A549 (cell line): ENCODE measurements at regions not wholly inside any gene's neighbourhood (a gene's known extent, or its start where the extent isn't known, plus 50 kb on each side); places are given as distances from the start of the nearest gene placed in this dataset.

Experiments used
- ATAC-seq, 2 experiments: fragments of 200-7000 bp in 1 of 2; fragments of >200 bp in 1 of 2; cut with Nextera tagmentation in 1 of 2; cut with Tn5 transposase in 1 of 2; 3 replicates each; pipeline versions ENCODE4 v1.8.0 to v1.9.1; 2018 to 2020; ENCODE audit warnings: mild to moderate bottlenecking in 1 of 2, moderate library complexity in 1 of 2
- CTCF ChIA-PET: fragments of 300-600 bp; sonication (Branson Sonifier 250); formaldehyde crosslinking; extraction: SDS; loops from one replicate; lab custom pipeline; 2021; ENCODE audit warnings: antibody characterized with exemption, inconsistent platforms; lab: Yijun Ruan, JAX
- POLR2A ChIA-PET: fragments of 350-600 bp; formaldehyde crosslinking; extraction: SDS; loops from one replicate; lab custom pipeline; 2021; ENCODE audit warnings: antibody characterized with exemption, inconsistent platforms; lab: Yijun Ruan, JAX
- DNase-seq, 2 experiments: peaks; one replicate each; pipeline versions ENCODE4 v3.0.0 to v3.0.0-alpha.2; 2011 to 2016; ENCODE audit warnings: low read depth in 1 of 2, low spot score in 1 of 2
- FAIRE-seq: peaks from 2 replicates; lab custom pipeline; 2011; peaks lifted over from hg19 to GRCh38; lab: Jason Lieb, UNC
- H3K27ac ChIP-seq, 2 experiments: fragments of >200 bp; sonication (Bioruptor Twin); formaldehyde crosslinking; 3 replicates each; pipeline ENCODE4 v1.5.1; 2016 to 2017
- H3K4me1 ChIP-seq: fragments of >200 bp; sonication (Bioruptor Twin); formaldehyde crosslinking; 3 replicates; pipeline ENCODE4 v1.6.1; 2016
- H3K4me2 ChIP-seq: fragments of >200 bp; sonication (Bioruptor Twin); formaldehyde crosslinking; 3 replicates; pipeline ENCODE4 v1.6.1; 2016
- H3K4me3 ChIP-seq: fragments of >200 bp; sonication (Bioruptor Twin); formaldehyde crosslinking; 3 replicates; pipeline ENCODE4 v1.5.1; 2016
- H3K9me3 ChIP-seq: fragments of >200 bp; sonication (Bioruptor Twin); formaldehyde crosslinking; 3 replicates; pipeline ENCODE4 v1.6.1; 2016
- ESRRA ChIP-seq: fragments of 150-350 bp; IDR thresholded peaks from 2 replicates; pipeline ENCODE4 v1.6.1; 2014; ENCODE audit warnings: mild to moderate bottlenecking, low read length, borderline replicate concordance
- FOSB ChIP-seq: fragments of 250-450 bp; sonication (Bioruptor Pico); IDR thresholded peaks from 2 replicates; pipeline ENCODE4 v1.5.0; 2020; ENCODE audit warnings: mild to moderate bottlenecking, moderate library complexity
- GATA3 ChIP-seq: IDR thresholded peaks from 2 replicates; pipeline ENCODE4 v1.6.1; 2012; ENCODE audit warnings: borderline replicate concordance
- HDAC2 ChIP-seq: fragments of 200-600 bp; sonication (generic); IDR thresholded peaks from 2 replicates; pipeline ENCODE4 v1.6.1; 2016
- HES2 ChIP-seq: fragments of >200 bp; sonication (Bioruptor Twin); formaldehyde crosslinking; IDR thresholded peaks from 2 replicates; pipeline ENCODE4 v1.6.1; 2016
- HMGXB4 ChIP-seq: fragments of 250-450 bp; sonication (Bioruptor Pico); IDR thresholded peaks from 2 replicates; pipeline ENCODE4 v1.5.0; 2021; ENCODE audit warnings: mild to moderate bottlenecking, moderate library complexity, borderline replicate concordance
- NPAS2 ChIP-seq: fragments of 250-450 bp; sonication (Bioruptor Pico); IDR thresholded peaks from 2 replicates; pipeline ENCODE4 v1.8.0; 2022; ENCODE audit warnings: mild to moderate bottlenecking, moderate library complexity, borderline replicate concordance
- PBX3 ChIP-seq: IDR thresholded peaks from 2 replicates; pipeline ENCODE4 v1.6.1; 2012
- PHF8 ChIP-seq: fragments of 200-600 bp; sonication (generic); IDR thresholded peaks from 2 replicates; pipeline ENCODE4 v1.6.1; 2016; ENCODE audit warnings: low read depth, mild to moderate bottlenecking, antibody characterized with exemption, moderate library complexity, borderline replicate concordance
- SMC3 ChIP-seq: fragments of >200 bp; sonication (Bioruptor Twin); formaldehyde crosslinking; IDR thresholded peaks from 3 replicates; pipeline ENCODE4 v1.6.1; 2018; ENCODE audit warnings: inconsistent platforms
- TFCP2L1 ChIP-seq: fragments of 250-450 bp; sonication (Bioruptor Pico); IDR thresholded peaks from 2 replicates; pipeline ENCODE4 v1.5.0; 2021; ENCODE audit warnings: mild to moderate bottlenecking
- TP53 ChIP-seq: fragments of 250-450 bp; sonication (Bioruptor Pico); IDR thresholded peaks from 2 replicates; pipeline ENCODE4 v1.5.0; 2021; ENCODE audit warnings: mild to moderate bottlenecking, moderate library complexity
- WGBS: methylation state at CpG from one replicate; pipeline ENCODE4 v1.1.6; 2017; ENCODE audit errors: missing lambda C conversion rate; 5-methylcytosine and 5-hydroxymethylcytosine counted together
- TF ChIP-seq, protein P1 (sequence below): fragments of 200-600 bp; sonication (generic); IDR thresholded peaks from 2 replicates; pipeline ENCODE4 v1.6.1; 2016; ENCODE audit warnings: antibody characterized with exemption, mild to moderate bottlenecking, moderate library complexity

DNA sequence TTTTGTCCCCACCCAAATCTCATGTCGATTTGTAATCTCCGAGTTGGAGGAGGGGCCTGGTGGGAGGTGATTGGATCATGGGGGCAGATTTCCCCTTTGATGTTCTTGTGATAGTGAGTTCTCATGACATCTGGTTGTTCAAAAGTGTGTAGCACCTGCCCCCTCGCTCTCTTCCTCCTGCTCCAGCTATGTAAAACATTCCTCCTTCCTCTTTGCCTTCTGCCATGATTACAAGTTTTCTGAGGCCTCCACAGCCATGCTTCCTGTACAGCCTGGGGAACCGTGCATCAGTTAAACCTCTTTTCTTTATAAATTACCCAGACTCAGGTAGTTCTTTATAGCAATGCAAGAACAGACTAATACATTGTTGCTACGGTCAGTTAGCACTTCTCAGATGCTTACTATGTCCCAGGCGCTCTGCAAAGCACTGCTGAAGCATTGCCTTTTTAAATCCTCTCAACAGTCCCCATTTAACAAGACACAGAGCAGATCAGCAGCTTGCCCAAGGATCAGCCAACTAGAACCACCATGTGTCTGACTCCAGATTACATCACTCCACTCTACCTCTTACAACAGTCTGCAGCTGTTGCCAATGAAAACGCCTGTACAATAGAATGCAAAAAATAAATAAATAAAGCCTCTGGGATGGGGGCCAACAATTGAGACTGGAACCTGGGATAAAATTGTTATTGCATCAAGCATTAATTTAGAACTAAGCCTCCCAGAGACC, 52.4 kb upstream of the USP1 start:
- no peak for DNase-seq
- no peak for ATAC-seq
- ChIA-PET CTCF (no interaction called here), POLR2A (no interaction called here)
- Histone ChIP-seq H3K4me1 (0 out of 3 replicates have a peak, but pooled peaks cover 3% of the 10 kb centered on the region), H3K9me3 (no peaks in the 10 kb centered on the region), H3K27ac (0 out of 6 replicates have a peak overlapping the region, but pooled peaks of 1 of the 2 experiments have one; percentile 6), H3K4me2 (no peak overlapping the region), H3K4me3 (no peak overlapping the region)
- TF ChIP-seq HES2 (0 out of 2 replicates have a peak, but pooled peaks have one; percentile 27), TP53 (CRISPR knock-in tag) (no peak)
- WGBS = 64% methylated on average over 7 of the region's 7 CpGs
- no peak for FAIRE-seq

DNA sequence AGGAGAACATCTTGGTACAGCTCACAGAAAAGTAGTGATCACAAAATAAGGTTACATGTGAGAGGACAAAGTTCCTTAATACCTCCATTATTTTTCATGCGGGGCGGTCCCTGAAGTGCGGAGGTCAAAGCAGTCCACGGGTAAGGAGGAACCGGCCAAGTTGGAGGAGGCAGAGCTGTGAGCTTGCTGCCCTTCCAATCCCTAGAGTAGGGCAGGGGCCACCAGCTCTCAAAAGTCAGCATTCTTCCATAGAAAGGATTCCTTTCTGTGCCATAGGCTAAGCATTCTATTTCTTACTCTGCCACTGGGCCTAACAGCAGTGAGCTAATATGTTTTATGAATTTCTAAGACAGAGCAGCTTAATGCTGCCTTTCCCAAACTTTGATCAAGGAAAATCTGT, 50.9 kb upstream of the USP1 start:
- H3K27ac ChIP-seq = no peak overlapping the region
- POLR2A ChIA-PET = no interaction called here
- H3K4me3 ChIP-seq = no peak overlapping the region
- WGBS = 89% methylated on average over 5 of the region's 5 CpGs
- FAIRE-seq = no peak
- CTCF ChIA-PET = interaction anchor here (1.4 kb wide), 1 partner anchor 92 kb away, joined by 3 read pairs; no protein-coding TSS in a partner anchor
- no peak overlapping the region for H3K4me2 ChIP-seq
- H3K4me1 ChIP-seq = 0 out of 3 replicates have a peak, but pooled peaks cover 3% of the 10 kb centered on the region
- TF ChIP-seq, protein P1, sequence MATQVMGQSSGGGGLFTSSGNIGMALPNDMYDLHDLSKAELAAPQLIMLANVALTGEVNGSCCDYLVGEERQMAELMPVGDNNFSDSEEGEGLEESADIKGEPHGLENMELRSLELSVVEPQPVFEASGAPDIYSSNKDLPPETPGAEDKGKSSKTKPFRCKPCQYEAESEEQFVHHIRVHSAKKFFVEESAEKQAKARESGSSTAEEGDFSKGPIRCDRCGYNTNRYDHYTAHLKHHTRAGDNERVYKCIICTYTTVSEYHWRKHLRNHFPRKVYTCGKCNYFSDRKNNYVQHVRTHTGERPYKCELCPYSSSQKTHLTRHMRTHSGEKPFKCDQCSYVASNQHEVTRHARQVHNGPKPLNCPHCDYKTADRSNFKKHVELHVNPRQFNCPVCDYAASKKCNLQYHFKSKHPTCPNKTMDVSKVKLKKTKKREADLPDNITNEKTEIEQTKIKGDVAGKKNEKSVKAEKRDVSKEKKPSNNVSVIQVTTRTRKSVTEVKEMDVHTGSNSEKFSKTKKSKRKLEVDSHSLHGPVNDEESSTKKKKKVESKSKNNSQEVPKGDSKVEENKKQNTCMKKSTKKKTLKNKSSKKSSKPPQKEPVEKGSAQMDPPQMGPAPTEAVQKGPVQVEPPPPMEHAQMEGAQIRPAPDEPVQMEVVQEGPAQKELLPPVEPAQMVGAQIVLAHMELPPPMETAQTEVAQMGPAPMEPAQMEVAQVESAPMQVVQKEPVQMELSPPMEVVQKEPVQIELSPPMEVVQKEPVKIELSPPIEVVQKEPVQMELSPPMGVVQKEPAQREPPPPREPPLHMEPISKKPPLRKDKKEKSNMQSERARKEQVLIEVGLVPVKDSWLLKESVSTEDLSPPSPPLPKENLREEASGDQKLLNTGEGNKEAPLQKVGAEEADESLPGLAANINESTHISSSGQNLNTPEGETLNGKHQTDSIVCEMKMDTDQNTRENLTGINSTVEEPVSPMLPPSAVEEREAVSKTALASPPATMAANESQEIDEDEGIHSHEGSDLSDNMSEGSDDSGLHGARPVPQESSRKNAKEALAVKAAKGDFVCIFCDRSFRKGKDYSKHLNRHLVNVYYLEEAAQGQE = no peak
- TF ChIP-seq HDAC2 (no peak), HMGXB4 (CRISPR knock-in tag) (no peak), HES2 (no peak), TFCP2L1 (CRISPR knock-in tag) (no peak), SMC3 (no peak), ESRRA (no peak), FOSB (no peak), NPAS2 (no peak), GATA3 (no peak), PBX3 (no peak), PHF8 (no peak)
- no peaks in the 10 kb centered on the region for H3K9me3 ChIP-seq
- no peak for DNase-seq
- no peak for ATAC-seq
